ENCODE measurements at regions not wholly inside any gene's neighbourhood (a gene's known extent, or its start where the extent isn't known, plus 50 kb on each side); places are given as distances from the start of the nearest gene placed in this dataset.
"Not testable (repeated sequence)": the region's sequence is repeated elsewhere in the genome, so short reads cannot be mapped to it uniquely, and the experiment has no call there.

- H3K9me3 ChIP-seq (ENCODE audit: control insufficient read depth, insufficient read depth, low read length): no peaks in the 10 kb centered on the region
- H3K4me3 ChIP-seq (ENCODE audit: low read depth, low read length): no peak overlapping the region
- ChIA-PET POLR2A (interaction anchor here (1.0 kb wide), 1 partner anchor 521 kb away, joined by 4 read pairs; the partner anchor contains the start of gene SOX9), CTCF (interaction anchor here (1.0 kb wide), 1 partner anchor 41 kb away, joined by 6 read pairs; no protein-coding TSS in a partner anchor)
- no peak for DNase-seq (ENCODE audit: low read depth, low spot score)
- H3K27ac ChIP-seq (ENCODE audit: low read depth, low read length): no peak overlapping the region
- TF ChIP-seq CTCF (IDR thresholded peaks at IDR 0.05; ENCODE audit: low read depth, low read length): no peak
- no peaks in the 10 kb centered on the region for H3K27me3 ChIP-seq (ENCODE audit: control insufficient read depth, insufficient read depth, low read length)
These were observed 520.6 kb upstream of the SOX9 start for GRCh38 chr17:71600137-71600789.

- TF ChIP-seq CTCF (IDR thresholded peaks at IDR 0.05; ENCODE audit: low read depth, low read length): no peak
- Histone ChIP-seq H3K4me3 (ENCODE audit: low read depth, low read length) (no peak overlapping the region), H3K27me3 (ENCODE audit: control insufficient read depth, insufficient read depth, low read length) (no peaks in the 10 kb centered on the region), H3K9me3 (ENCODE audit: control insufficient read depth, insufficient read depth, low read length) (no peaks in the 10 kb centered on the region), H3K27ac (ENCODE audit: low read depth, low read length) (no peak overlapping the region)
- no peak for DNase-seq (ENCODE audit: low read depth, low spot score)
- ChIA-PET POLR2A (no interaction called here), CTCF (no interaction called here)
These were observed 518.8 kb upstream of the SOX9 start for GRCh38 chr17:71601894-71602504.

GRCh38 chr17:71613996-71614395 lies 506.8 kb upstream of the SOX9 start:
- CTCF ChIA-PET: no interaction called here
- H3K9me3 ChIP-seq (ENCODE audit: control insufficient read depth, insufficient read depth, low read length): no peaks in the 10 kb centered on the region
- no peak for TF ChIP-seq CTCF (IDR thresholded peaks at IDR 0.05; ENCODE audit: low read depth, low read length)
- H3K27me3 ChIP-seq (ENCODE audit: control insufficient read depth, insufficient read depth, low read length): no peaks in the 10 kb centered on the region
- DNase-seq (ENCODE audit: low read depth, low spot score): no peak
- POLR2A ChIA-PET: no interaction called here
- no peak overlapping the region for H3K27ac ChIP-seq (ENCODE audit: low read depth, low read length)
- no peak overlapping the region for H3K4me3 ChIP-seq (ENCODE audit: low read depth, low read length)

DNA sequence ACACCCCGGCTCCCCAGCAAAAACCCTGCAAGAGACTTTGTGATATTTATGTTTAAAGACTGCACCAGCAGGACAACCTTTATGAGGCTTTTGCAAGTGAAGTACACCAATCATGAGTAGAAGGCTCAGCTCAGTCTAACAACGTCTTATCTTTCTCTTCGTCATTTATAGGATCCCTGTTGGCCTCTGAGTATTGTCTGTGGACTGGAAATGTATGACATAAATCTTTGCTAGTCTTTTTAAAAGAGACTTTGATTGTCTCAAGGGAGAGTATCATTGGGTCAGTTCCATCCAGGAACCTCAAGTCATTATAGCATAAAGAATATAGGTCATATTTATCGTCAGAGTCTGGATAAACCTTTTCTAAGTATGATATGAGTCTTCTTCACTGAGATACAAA lies 505.0 kb upstream of the SOX9 start:
- no peak for TF ChIP-seq CTCF (IDR thresholded peaks at IDR 0.05; ENCODE audit: low read depth, low read length)
- no peak for DNase-seq (ENCODE audit: low read depth, low spot score)
- H3K27ac ChIP-seq (ENCODE audit: low read depth, low read length): no peak overlapping the region
- POLR2A ChIA-PET: no interaction called here
- H3K9me3 ChIP-seq (ENCODE audit: control insufficient read depth, insufficient read depth, low read length): no peaks in the 10 kb centered on the region
- CTCF ChIA-PET: no interaction called here
- no peak overlapping the region for H3K4me3 ChIP-seq (ENCODE audit: low read depth, low read length)
- H3K27me3 ChIP-seq (ENCODE audit: control insufficient read depth, insufficient read depth, low read length): no peaks in the 10 kb centered on the region

GRCh38 chr17:71617767-71618166 lies 503.1 kb upstream of the SOX9 start:
- CTCF ChIA-PET: not testable (repeated sequence)

More at GRCh38 chr17:71617767-71618166, 503.1 kb upstream of the SOX9 start:
- H3K27ac ChIP-seq (ENCODE audit: low read depth, low read length); H3K9me3 ChIP-seq (ENCODE audit: control insufficient read depth, insufficient read depth, low read length); DNase-seq (ENCODE audit: low read depth, low spot score); POLR2A ChIA-PET; H3K27me3 ChIP-seq (ENCODE audit: control insufficient read depth, insufficient read depth, low read length); H3K4me3 ChIP-seq (ENCODE audit: low read depth, low read length): not testable (repeated sequence)

All from AG04450 (cell line).